ENCODE measurements at regions not wholly inside any gene's neighbourhood (a gene's known extent, or its start where the extent isn't known, plus 50 kb on each side); places are given as distances from the start of the nearest gene placed in this dataset.
"Not testable (repeated sequence)": the region's sequence is repeated elsewhere in the genome, so short reads cannot be mapped to it uniquely, and the experiment has no call there.

GRCh38 chr22:25480868-25481267 is 83.6 kb upstream of the GRK3 start:
- TF ChIP-seq CTCF (IDR thresholded peaks at IDR 0.05; ENCODE audit: low read depth, low read length, poor library complexity, severe bottlenecking); EZH2phosphoT487 (IDR thresholded peaks at IDR 0.05; ENCODE audit: borderline replicate concordance, low read length): not testable (repeated sequence)
